DMS53 (cell line): ENCODE measurements at regions not wholly inside any gene's neighbourhood (a gene's known extent, or its start where the extent isn't known, plus 50 kb on each side); places are given as distances from the start of the nearest gene placed in this dataset.

ENCODE experiments used
- DNase-seq: peaks from one replicate; lab custom pipeline; 2025; lab: John Stamatoyannopoulos, UW

GRCh38 chr16:65954446-65954845 is 412.0 kb upstream of the CDH5 start:
- no peak for DNase-seq

- peak; percentile 1 for DNase-seq
Observed at GRCh38 chr16:65950211-65950610, 416.3 kb upstream of the CDH5 start.

- no peak for DNase-seq
Observed at GRCh38 chr16:65948361-65948760, 418.1 kb upstream of the CDH5 start.

- DNase-seq: no peak
Observed at GRCh38 chr16:65947951-65948350, 418.5 kb upstream of the CDH5 start.

GRCh38 chr16:65945493-65945892 is 421.0 kb upstream of the CDH5 start:
- no peak for DNase-seq

GRCh38 chr16:65944361-65944760 is 422.1 kb upstream of the CDH5 start:
- DNase-seq: no peak

GRCh38 chr16:65940711-65941110 is 425.8 kb upstream of the CDH5 start:
- no peak for DNase-seq

GRCh38 chr16:65938083-65938482 is 428.4 kb upstream of the CDH5 start:
- no peak for DNase-seq

GRCh38 chr16:65937455-65937854 is 429.0 kb upstream of the CDH5 start:
- no peak for DNase-seq

- no peak for DNase-seq
Observed at GRCh38 chr16:65936096-65936495, 430.4 kb upstream of the CDH5 start.

- DNase-seq: no peak
Observed at GRCh38 chr16:65934443-65934842, 432.0 kb upstream of the CDH5 start.

GRCh38 chr16:65933703-65934102 is 432.8 kb upstream of the CDH5 start:
- DNase-seq: no peak

- DNase-seq: no peak
Observed at GRCh38 chr16:65932350-65933072, 434.0 kb upstream of the CDH5 start.

GRCh38 chr16:65922923-65923322 is 443.6 kb upstream of the CDH5 start:
- no peak for DNase-seq

- no peak for DNase-seq
Observed at GRCh38 chr16:65919986-65920376, 446.5 kb upstream of the CDH5 start.

- no peak for DNase-seq
Observed at GRCh38 chr16:65919145-65919985, 447.1 kb upstream of the CDH5 start.

GRCh38 chr16:65917466-65917865 is 449.0 kb upstream of the CDH5 start:
- DNase-seq: no peak

GRCh38 chr16:65916995-65917394 is 449.5 kb upstream of the CDH5 start:
- no peak for DNase-seq

GRCh38 chr16:65910291-65910690 is 456.2 kb upstream of the CDH5 start:
- no peak for DNase-seq

- DNase-seq: peak; percentile 19
Observed at GRCh38 chr16:65909310-65910050, 457.0 kb upstream of the CDH5 start.

- no peak for DNase-seq
Observed at GRCh38 chr16:65908568-65908967, 457.9 kb upstream of the CDH5 start.

- DNase-seq: no peak
Observed at GRCh38 chr16:65905331-65905730, 461.2 kb upstream of the CDH5 start.
